Ishikawa (cell line): ENCODE measurements at regions not wholly inside any gene's neighbourhood (a gene's known extent, or its start where the extent isn't known, plus 50 kb on each side); places are given as distances from the start of the nearest gene placed in this dataset.

ENCODE experiments used
- CEBPB ChIP-seq: IDR thresholded peaks from 2 replicates; pipeline ENCODE4 v1.6.1; 2012
- CREB1 ChIP-seq: IDR thresholded peaks from 2 replicates; pipeline ENCODE4 v1.6.1; 2012; ENCODE audit warnings: low read depth
- EGR1 ChIP-seq: IDR thresholded peaks from 2 replicates; pipeline ENCODE4 v1.6.1; 2012
- EP300 ChIP-seq: IDR thresholded peaks from 2 replicates; pipeline ENCODE4 v1.6.1; 2012; ENCODE audit warnings: borderline replicate concordance
- FOXM1 ChIP-seq: IDR thresholded peaks from 2 replicates; pipeline ENCODE4 v1.6.1; 2012; ENCODE audit warnings: low read depth, borderline replicate concordance
- MAX ChIP-seq: IDR thresholded peaks from 2 replicates; pipeline ENCODE4 v1.6.1; 2012
- NFIC ChIP-seq: IDR thresholded peaks from 2 replicates; pipeline ENCODE4 v1.6.1; 2012
- RAD21 ChIP-seq: IDR thresholded peaks from 2 replicates; pipeline ENCODE4 v1.6.1; 2012; ENCODE audit warnings: low read depth
- REST ChIP-seq: IDR thresholded peaks from 2 replicates; pipeline ENCODE4 v1.6.1; 2012; ENCODE audit warnings: low read depth, mild to moderate bottlenecking
- TAF1 ChIP-seq: IDR thresholded peaks from 2 replicates; pipeline ENCODE4 v1.6.1; 2012; ENCODE audit warnings: low read depth, mild to moderate bottlenecking
- TCF12 ChIP-seq: IDR thresholded peaks from 2 replicates; pipeline ENCODE4 v1.6.1; 2012; ENCODE audit warnings: low read depth
- TEAD4 ChIP-seq: IDR thresholded peaks from 2 replicates; pipeline ENCODE4 v1.6.1; 2012
- USF1 ChIP-seq: IDR thresholded peaks from 2 replicates; pipeline ENCODE4 v1.6.1; 2012
- YY1 ChIP-seq: IDR thresholded peaks from 2 replicates; pipeline ENCODE4 v1.6.1; 2012; ENCODE audit warnings: low read depth
- ZBTB7A ChIP-seq: IDR thresholded peaks from 2 replicates; pipeline ENCODE4 v1.6.1; 2012; ENCODE audit warnings: low read depth

GRCh38 chr10:131678613-131679012 lies 222.2 kb upstream of the PPP2R2D start:
- TF ChIP-seq CREB1 (no peak), NFIC (no peak), TAF1 (no peak), EGR1 (no peak), MAX (no peak), YY1 (no peak), FOXM1 (no peak), ZBTB7A (no peak), TCF12 (no peak), USF1 (no peak), RAD21 (no peak), CEBPB (no peak), EP300 (no peak), TEAD4 (no peak), REST (no peak)

GRCh38 chr10:131679926-131680325 lies 220.9 kb upstream of the PPP2R2D start:
- no peak for TF ChIP-seq MAX
- TF ChIP-seq REST, result no peak
- TF ChIP-seq USF1, result no peak
- no peak for TF ChIP-seq TEAD4

- no peak for TF ChIP-seq TCF12
- TF ChIP-seq YY1, result no peak
- TF ChIP-seq TAF1, result no peak
- TF ChIP-seq CEBPB, result no peak
- TF ChIP-seq USF1, result no peak
- no peak for TF ChIP-seq CREB1
- TF ChIP-seq ZBTB7A, result no peak
- no peak for TF ChIP-seq FOXM1
- TF ChIP-seq REST, result no peak
- no peak for TF ChIP-seq NFIC
Measured at GRCh38 chr10:131681122-131681521, 219.7 kb upstream of the PPP2R2D start.

- TF ChIP-seq USF1 (no peak), CREB1 (no peak), TAF1 (no peak), REST (no peak)
Measured at GRCh38 chr10:131681656-131682055, 219.2 kb upstream of the PPP2R2D start.
